DOHH2 (cell line): ENCODE measurements at regions not wholly inside any gene's neighbourhood (a gene's known extent, or its start where the extent isn't known, plus 50 kb on each side); places are given as distances from the start of the nearest gene placed in this dataset.

Experiments used
- CTCF ChIP-seq: fragments of 200-600 bp; sonication (generic); IDR thresholded peaks from one replicate; pipeline ENCODE4 v1.5.1; 2014; ENCODE audit warnings: antibody characterized with exemption, mild to moderate bottlenecking, low read depth, low read length; ENCODE audit not compliant: poor library complexity, severe bottlenecking
- EZH2phosphoT487 ChIP-seq: fragments of 200-600 bp; sonication (generic); IDR thresholded peaks from 2 replicates; pipeline ENCODE4 v1.6.1; 2017; ENCODE audit warnings: borderline replicate concordance, mild to moderate bottlenecking, antibody characterized with exemption, low read length, moderate library complexity, mixed read lengths

GRCh38 chr20:60402189-60403058 is 444.2 kb downstream of the CDH26 start:
- no peak for TF ChIP-seq CTCF
- TF ChIP-seq EZH2phosphoT487 = no peak
